ENCODE measurements at regions not wholly inside any gene's neighbourhood (a gene's known extent, or its start where the extent isn't known, plus 50 kb on each side); places are given as distances from the start of the nearest gene placed in this dataset.

GRCh38 chr3:6074952-6075351 lies 786.0 kb upstream of the GRM7 start:
- H3K36me3 Mint-ChIP-seq, result no peaks in the 10 kb centered on the region
- H3K27ac Mint-ChIP-seq, result no peak overlapping the region
- DNase-seq (ENCODE audit: extremely low spot score, unreplicated experiment), result no peak
- no peaks in the 10 kb centered on the region for H3K27me3 Mint-ChIP-seq
- no peaks in the 10 kb centered on the region for H3K4me1 Mint-ChIP-seq (ENCODE audit: unreplicated experiment)
- TF ChIP-seq, protein P1, sequence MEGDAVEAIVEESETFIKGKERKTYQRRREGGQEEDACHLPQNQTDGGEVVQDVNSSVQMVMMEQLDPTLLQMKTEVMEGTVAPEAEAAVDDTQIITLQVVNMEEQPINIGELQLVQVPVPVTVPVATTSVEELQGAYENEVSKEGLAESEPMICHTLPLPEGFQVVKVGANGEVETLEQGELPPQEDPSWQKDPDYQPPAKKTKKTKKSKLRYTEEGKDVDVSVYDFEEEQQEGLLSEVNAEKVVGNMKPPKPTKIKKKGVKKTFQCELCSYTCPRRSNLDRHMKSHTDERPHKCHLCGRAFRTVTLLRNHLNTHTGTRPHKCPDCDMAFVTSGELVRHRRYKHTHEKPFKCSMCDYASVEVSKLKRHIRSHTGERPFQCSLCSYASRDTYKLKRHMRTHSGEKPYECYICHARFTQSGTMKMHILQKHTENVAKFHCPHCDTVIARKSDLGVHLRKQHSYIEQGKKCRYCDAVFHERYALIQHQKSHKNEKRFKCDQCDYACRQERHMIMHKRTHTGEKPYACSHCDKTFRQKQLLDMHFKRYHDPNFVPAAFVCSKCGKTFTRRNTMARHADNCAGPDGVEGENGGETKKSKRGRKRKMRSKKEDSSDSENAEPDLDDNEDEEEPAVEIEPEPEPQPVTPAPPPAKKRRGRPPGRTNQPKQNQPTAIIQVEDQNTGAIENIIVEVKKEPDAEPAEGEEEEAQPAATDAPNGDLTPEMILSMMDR (conservative IDR thresholded peaks at IDR 0.05), result no peak
- no peak overlapping the region for H3K4me3 Mint-ChIP-seq
- peaks cover 5% of the 10 kb centered on the region for H3K9me3 Mint-ChIP-seq

GRCh38 chr3:6078436-6078835 lies 782.5 kb upstream of the GRM7 start:
- H3K4me3 Mint-ChIP-seq, result no peak overlapping the region
- TF ChIP-seq, protein P1 (conservative IDR thresholded peaks at IDR 0.05), result no peak
- peaks cover 5% of the 10 kb centered on the region for H3K9me3 Mint-ChIP-seq
- no peaks in the 10 kb centered on the region for H3K36me3 Mint-ChIP-seq
- H3K27me3 Mint-ChIP-seq, result no peaks in the 10 kb centered on the region
- H3K4me1 Mint-ChIP-seq (ENCODE audit: unreplicated experiment), result no peaks in the 10 kb centered on the region
- DNase-seq (ENCODE audit: extremely low spot score, unreplicated experiment), result no peak
- H3K27ac Mint-ChIP-seq, result no peak overlapping the region

DNA sequence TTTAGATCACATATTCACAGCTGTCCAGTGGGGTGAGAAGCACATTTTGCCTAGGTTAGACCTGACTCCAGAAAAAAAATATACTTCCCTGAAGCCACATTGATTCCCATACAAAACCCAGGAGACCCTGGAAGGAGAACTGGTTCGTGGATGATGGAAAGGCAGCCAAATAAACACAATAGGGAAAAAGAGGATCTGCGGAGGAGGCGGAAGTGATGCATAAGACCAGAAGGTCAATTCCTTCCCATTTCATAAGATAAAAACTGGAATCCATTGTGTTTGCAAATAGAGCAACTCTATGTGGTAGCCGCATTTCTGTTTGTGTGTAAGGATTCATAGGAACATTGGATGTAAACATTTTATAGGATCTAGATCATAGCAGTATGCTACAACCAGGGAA lies 781.9 kb upstream of the GRM7 start:
- H3K27me3 Mint-ChIP-seq, result no peaks in the 10 kb centered on the region
- TF ChIP-seq, protein P1 (conservative IDR thresholded peaks at IDR 0.05), result no peak
- DNase-seq (ENCODE audit: extremely low spot score, unreplicated experiment), result no peak
- H3K4me1 Mint-ChIP-seq (ENCODE audit: unreplicated experiment), result no peaks in the 10 kb centered on the region
- no peak overlapping the region for H3K27ac Mint-ChIP-seq
- H3K36me3 Mint-ChIP-seq, result no peaks in the 10 kb centered on the region
- peaks cover 5% of the 10 kb centered on the region for H3K9me3 Mint-ChIP-seq
- H3K4me3 Mint-ChIP-seq, result no peak overlapping the region

GRCh38 chr3:6079561-6080179 lies 781.2 kb upstream of the GRM7 start:
- Mint-ChIP-seq H3K36me3 (no peaks in the 10 kb centered on the region), H3K4me3 (no peak overlapping the region), H3K4me1 (ENCODE audit: unreplicated experiment) (no peaks in the 10 kb centered on the region), H3K27me3 (no peaks in the 10 kb centered on the region), H3K27ac (no peak overlapping the region), H3K9me3 (peaks cover 5% of the 10 kb centered on the region)
- TF ChIP-seq, protein P1 (conservative IDR thresholded peaks at IDR 0.05), result no peak
- no peak for DNase-seq (ENCODE audit: extremely low spot score, unreplicated experiment)

GRCh38 chr3:6088433-6088832 lies 772.5 kb upstream of the GRM7 start:
- TF ChIP-seq, protein P1 (conservative IDR thresholded peaks at IDR 0.05), result no peak
- no peak for DNase-seq (ENCODE audit: extremely low spot score, unreplicated experiment)

DNA sequence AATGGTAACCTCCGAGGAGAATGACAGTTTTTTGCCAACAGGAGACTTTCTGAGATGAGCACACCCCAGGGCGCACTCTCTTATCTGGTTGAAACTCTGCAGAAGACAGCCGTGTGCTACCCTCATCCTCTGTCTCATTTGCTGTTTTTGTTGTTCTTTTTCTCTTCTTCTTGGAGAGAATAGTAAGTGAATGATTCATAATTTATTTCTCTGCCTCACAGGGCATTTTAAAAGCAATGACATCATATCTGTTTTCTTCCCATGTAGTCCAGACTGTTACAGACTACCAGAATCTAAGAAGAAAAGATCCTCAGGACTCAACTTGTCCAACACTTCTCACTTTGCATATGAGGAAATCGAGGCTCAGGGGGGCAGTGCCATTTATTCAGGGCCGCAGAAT lies 771.1 kb upstream of the GRM7 start:
- H3K36me3 Mint-ChIP-seq, result no peaks in the 10 kb centered on the region
- DNase-seq (ENCODE audit: extremely low spot score, unreplicated experiment), result no peak
- TF ChIP-seq, protein P1 (conservative IDR thresholded peaks at IDR 0.05), result no peak
- H3K4me1 Mint-ChIP-seq (ENCODE audit: unreplicated experiment), result no peaks in the 10 kb centered on the region
- no peaks in the 10 kb centered on the region for H3K27me3 Mint-ChIP-seq
- no peak overlapping the region for H3K27ac Mint-ChIP-seq
- H3K9me3 Mint-ChIP-seq, result peaks cover 9% of the 10 kb centered on the region
- no peak overlapping the region for H3K4me3 Mint-ChIP-seq

More at GRCh38 chr3:6088433-6088832, 772.5 kb upstream of the GRM7 start:
- Mint-ChIP-seq H3K36me3 (no peaks in the 10 kb centered on the region), H3K27me3 (no peaks in the 10 kb centered on the region), H3K27ac (no peak overlapping the region), H3K4me1 (ENCODE audit: unreplicated experiment) (no peaks in the 10 kb centered on the region), H3K4me3 (no peak overlapping the region), H3K9me3 (peaks cover 8% of the 10 kb centered on the region)
